Nephron progenitor cell (in vitro differentiated cells): ENCODE measurements at regions not wholly inside any gene's neighbourhood (a gene's known extent, or its start where the extent isn't known, plus 50 kb on each side); places are given as distances from the start of the nearest gene placed in this dataset.
A peak's percentile ranks its signal among the peaks of the same experiment; 100 is the strongest.

ENCODE experiments used
- DNase-seq: peaks from one replicate; pipeline ENCODE4 v3.0.0; 2021
- H3K27ac Mint-ChIP-seq: 2 replicates; pipeline ENCODE4 v1.8.0; 2021; ENCODE audit warnings: mild to moderate bottlenecking, moderate library complexity, mixed read lengths
- H3K27me3 Mint-ChIP-seq: 2 replicates; pipeline ENCODE4 v1.8.0; 2021; ENCODE audit warnings: mild to moderate bottlenecking, low read depth, mixed read lengths; ENCODE audit not compliant: poor library complexity
- H3K36me3 Mint-ChIP-seq: 2 replicates; pipeline ENCODE4 v1.8.0; 2021; ENCODE audit warnings: low read depth, mixed read lengths
- H3K4me1 Mint-ChIP-seq: 2 replicates; pipeline ENCODE4 v1.8.0; 2021; ENCODE audit warnings: mixed read lengths
- H3K4me3 Mint-ChIP-seq: 2 replicates; pipeline ENCODE4 v1.8.0; 2021; ENCODE audit warnings: mild to moderate bottlenecking, moderate library complexity, mixed read lengths
- H3K9me3 Mint-ChIP-seq: 2 replicates; pipeline ENCODE4 v1.8.0; 2021; ENCODE audit warnings: mild to moderate bottlenecking, moderate library complexity, mixed read lengths
- CTCF ChIP-seq: fragments of 200-600 bp; sonication (generic); IDR thresholded peaks from 2 replicates; pipeline ENCODE4 v1.5.0; 2021; ENCODE audit warnings: antibody characterized with exemption

- H3K27me3 Mint-ChIP-seq = peaks cover 6% of the 10 kb centered on the region
- no peak overlapping the region for H3K27ac Mint-ChIP-seq
- H3K4me1 Mint-ChIP-seq = peaks cover 17% of the 10 kb centered on the region
- TF ChIP-seq CTCF = no peak
- H3K9me3 Mint-ChIP-seq = peaks cover 4% of the 10 kb centered on the region
- no peak overlapping the region for H3K4me3 Mint-ChIP-seq
- DNase-seq = no peak
- H3K36me3 Mint-ChIP-seq = no peaks in the 10 kb centered on the region
Observed at GRCh38 chr7:47215640-47216039, 366.3 kb downstream of the TNS3 start.

DNA sequence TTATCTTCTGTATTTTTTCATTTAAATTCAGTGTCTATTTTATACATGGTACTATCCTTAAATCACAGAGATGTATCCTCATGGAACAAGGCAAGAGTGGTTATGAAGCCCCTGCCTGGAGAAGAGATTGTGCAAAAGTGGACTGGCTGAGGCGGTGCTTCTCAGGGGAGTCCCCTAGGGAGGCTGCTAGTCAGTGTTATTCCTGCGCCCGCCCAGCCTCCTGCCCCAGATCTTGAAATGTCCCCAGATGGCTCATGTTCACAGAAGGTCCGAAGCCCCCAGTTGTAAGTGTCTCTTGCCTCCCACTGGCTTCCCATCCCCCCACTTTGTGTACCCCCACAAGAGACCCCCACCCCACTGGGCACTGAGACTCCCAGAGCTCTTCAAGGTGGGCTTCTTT, 366.9 kb downstream of the TNS3 start:
- Mint-ChIP-seq H3K27me3 (peaks cover 10% of the 10 kb centered on the region), H3K36me3 (no peaks in the 10 kb centered on the region), H3K4me1 (peaks cover 17% of the 10 kb centered on the region), H3K27ac (no peak overlapping the region), H3K9me3 (peaks cover 7% of the 10 kb centered on the region), H3K4me3 (no peak overlapping the region)
- no peak for TF ChIP-seq CTCF
- DNase-seq = no peak

DNA sequence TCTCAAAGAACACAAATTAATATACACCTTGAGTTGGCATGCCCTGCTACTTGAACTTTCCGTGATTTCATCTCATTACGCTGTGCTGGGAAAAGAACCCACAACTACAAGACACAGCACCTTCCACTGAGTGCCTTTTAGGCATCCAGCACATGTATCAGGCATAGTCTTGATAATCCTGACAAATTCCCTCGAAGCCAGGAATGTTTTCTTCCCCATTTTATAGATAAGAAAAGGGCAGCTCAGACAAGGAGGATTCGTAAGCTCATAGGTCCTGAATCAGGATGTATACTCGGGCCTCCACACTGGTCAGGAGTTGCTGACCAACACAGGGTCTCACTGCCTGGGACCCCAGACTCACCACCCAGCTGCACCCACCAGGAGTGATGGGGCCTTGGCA, 368.6 kb downstream of the TNS3 start:
- no peak for TF ChIP-seq CTCF
- Mint-ChIP-seq H3K4me1 (peaks cover 12% of the 10 kb centered on the region), H3K36me3 (no peaks in the 10 kb centered on the region), H3K9me3 (peaks cover 9% of the 10 kb centered on the region), H3K27me3 (peaks cover 11% of the 10 kb centered on the region), H3K4me3 (no peak overlapping the region), H3K27ac (no peak overlapping the region)
- no peak for DNase-seq

GRCh38 chr7:47211519-47211973, 370.4 kb downstream of the TNS3 start:
- no peak for TF ChIP-seq CTCF
- Mint-ChIP-seq H3K4me1 (peaks cover 12% of the 10 kb centered on the region), H3K9me3 (peaks cover 9% of the 10 kb centered on the region), H3K4me3 (no peak overlapping the region), H3K27ac (no peak overlapping the region), H3K27me3 (peaks cover 8% of the 10 kb centered on the region), H3K36me3 (no peaks in the 10 kb centered on the region)
- DNase-seq = no peak

DNA sequence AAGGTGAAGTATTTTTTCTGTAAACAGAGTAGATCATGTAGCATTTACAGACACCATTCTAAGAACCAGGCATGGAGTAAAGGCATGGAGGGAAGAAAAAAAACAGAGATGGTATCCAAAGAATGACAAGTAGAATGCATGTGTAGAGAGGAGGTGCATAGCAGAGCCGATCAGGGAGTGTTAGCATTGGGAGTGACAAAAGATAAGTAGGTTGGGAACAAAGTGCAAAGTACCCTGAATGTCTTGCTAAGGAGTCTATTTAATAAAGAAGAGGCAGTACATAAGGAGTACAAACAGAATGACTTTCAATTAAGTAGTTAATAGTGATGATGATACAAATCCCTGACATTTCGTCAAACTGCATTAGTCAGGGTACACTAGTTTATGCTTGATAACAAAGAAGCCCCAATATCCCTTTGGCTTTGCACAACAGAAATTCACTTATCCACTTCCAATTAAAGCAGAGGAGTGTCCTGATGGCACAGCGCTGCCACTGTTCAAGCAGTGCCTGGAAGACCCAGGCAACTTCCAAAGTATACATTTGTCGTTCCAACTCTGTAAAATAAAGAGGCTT, 371.5 kb downstream of the TNS3 start:
- H3K27ac Mint-ChIP-seq = no peak overlapping the region
- no peaks in the 10 kb centered on the region for H3K36me3 Mint-ChIP-seq
- H3K27me3 Mint-ChIP-seq = peaks cover 8% of the 10 kb centered on the region
- H3K4me1 Mint-ChIP-seq = peaks cover 12% of the 10 kb centered on the region
- no peak for TF ChIP-seq CTCF
- no peak overlapping the region for H3K4me3 Mint-ChIP-seq
- no peak for DNase-seq
- H3K9me3 Mint-ChIP-seq = peaks cover 16% of the 10 kb centered on the region

DNA sequence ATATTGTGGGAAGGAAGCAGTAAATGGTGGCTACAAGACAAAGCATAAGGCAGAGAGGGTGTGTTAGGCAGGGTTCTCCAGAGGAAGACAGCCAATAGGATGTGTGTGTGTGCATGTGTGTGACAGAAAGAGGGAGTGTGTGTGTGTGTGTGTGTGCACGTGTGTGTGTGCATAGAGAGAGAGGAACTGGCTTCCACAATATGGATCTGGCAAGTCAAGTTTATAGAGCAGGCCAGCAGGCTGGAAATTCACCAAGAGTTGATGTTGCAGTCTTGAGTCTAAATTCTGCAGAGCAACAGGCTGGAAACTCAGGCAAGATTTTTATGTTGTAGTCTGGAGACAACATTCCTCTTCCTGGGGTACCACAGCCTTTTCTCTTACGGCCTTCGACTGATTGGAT, 374.0 kb downstream of the TNS3 start:
- peaks cover 8% of the 10 kb centered on the region for H3K27me3 Mint-ChIP-seq
- peaks cover 12% of the 10 kb centered on the region for H3K4me1 Mint-ChIP-seq
- no peak for TF ChIP-seq CTCF
- H3K36me3 Mint-ChIP-seq = no peaks in the 10 kb centered on the region
- no peak overlapping the region for H3K27ac Mint-ChIP-seq
- DNase-seq = no peak
- H3K9me3 Mint-ChIP-seq = peaks cover 18% of the 10 kb centered on the region
- H3K4me3 Mint-ChIP-seq = peak overlapping the region; percentile 9
